ENCODE measurements at regions not wholly inside any gene's neighbourhood (a gene's known extent, or its start where the extent isn't known, plus 50 kb on each side); places are given as distances from the start of the nearest gene placed in this dataset.

GRCh38 chr3:187902041-187902471 is 156.8 kb upstream of the BCL6 start:
- DNase-seq (ENCODE audit: low read depth), result no peak

DNA sequence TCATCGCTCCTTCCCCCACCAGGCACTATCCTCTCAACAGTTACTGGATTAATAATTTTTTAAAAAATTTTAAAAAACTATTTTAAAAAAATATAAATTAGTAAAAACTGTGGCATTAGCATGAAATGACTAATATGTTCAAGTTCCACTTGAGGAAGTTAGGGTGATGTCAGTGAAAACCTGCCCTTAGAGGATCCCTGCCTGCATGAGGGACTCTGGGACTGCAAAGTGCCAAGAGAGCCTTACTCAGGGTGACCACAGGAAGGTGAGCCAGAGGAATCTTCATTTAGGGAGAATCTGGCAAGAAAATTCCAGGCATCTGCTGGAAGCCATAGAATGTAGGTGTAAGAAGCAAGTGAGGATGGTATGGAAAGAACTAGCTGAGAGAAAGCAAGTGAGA is 157.7 kb upstream of the BCL6 start:
- DNase-seq (ENCODE audit: low read depth), result no peak

DNA sequence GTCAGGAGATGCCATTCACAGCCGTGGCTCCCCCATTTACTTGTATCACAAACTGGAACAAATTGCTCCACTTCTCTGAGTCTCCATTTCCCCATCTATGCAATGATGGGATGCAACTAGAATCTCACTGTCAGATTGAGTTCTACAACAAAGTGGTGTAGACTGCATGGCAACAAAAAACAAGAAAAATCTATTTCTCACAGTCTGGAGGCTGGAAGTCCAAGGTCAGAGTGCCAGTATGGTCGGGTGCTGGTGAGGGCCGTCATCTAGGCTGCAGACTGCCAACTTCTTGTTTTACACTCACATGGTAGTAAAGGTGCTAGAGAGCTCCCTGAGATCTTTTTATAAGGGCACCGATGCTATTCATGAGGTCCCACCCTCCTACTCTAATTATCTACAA is 158.4 kb upstream of the BCL6 start:
- no peak for DNase-seq (ENCODE audit: low read depth)

GRCh38 chr3:187906416-187906815 is 161.1 kb upstream of the BCL6 start:
- DNase-seq (ENCODE audit: low read depth), result no peak

DNA sequence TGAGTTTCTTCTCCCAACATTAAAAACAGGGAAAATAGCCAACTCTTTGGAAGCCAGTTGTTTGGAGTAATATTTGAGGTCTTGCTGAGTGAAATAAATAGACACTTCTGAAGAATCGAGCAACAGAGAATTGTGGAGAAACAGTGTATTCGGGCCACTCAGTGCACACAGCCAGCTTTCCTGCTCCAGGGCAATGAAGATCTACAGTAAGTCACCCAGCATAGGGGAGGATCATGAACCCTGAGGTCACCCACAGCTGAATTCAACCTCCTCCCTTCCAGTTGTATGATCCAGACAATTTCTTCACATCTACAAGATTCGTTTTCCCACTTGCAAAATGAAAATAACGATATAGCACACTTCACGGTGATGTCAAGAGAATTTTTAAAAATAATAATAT is 161.7 kb upstream of the BCL6 start:
- DNase-seq (ENCODE audit: low read depth), result no peak

DNA sequence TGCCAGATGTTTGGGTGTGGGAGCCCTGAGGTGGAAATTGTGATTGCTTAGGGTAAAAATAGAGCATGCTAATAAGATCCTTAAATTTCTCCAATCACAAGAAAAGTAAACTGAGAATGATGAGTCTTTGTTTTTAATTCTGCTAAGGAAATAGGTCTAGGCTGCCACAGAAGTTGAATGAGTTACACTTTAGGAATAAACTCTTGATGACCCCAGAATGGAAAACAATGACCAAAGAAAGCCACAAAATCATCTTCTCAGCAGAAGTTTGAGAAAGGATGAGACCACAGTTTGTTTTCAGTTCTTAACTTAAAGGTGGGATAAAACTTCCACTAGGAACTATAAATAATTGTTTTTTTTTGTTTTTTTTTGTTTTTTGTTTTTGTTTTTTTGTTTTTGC is 164.6 kb upstream of the BCL6 start:
- no peak for DNase-seq (ENCODE audit: low read depth)

DNA sequence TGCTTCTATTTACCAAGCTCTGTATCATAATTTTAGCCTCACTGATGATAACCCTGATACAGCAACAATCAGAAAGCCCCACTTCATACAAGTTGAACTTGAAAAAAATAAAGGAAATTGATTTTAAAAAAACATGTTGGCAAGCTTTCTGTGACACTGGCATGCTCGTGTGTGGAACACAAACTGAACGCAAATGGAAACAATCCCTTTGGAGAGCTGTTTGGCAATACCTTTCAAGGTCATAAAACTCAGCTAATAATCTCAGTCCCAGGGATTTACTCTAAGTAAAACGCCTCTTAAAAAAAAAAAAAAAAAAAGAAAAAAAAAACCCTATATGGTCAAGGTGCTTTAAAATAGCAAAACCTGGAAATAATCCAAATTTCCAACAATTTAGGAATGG is 166.7 kb upstream of the BCL6 start:
- DNase-seq (ENCODE audit: low read depth), result no peak

DNA sequence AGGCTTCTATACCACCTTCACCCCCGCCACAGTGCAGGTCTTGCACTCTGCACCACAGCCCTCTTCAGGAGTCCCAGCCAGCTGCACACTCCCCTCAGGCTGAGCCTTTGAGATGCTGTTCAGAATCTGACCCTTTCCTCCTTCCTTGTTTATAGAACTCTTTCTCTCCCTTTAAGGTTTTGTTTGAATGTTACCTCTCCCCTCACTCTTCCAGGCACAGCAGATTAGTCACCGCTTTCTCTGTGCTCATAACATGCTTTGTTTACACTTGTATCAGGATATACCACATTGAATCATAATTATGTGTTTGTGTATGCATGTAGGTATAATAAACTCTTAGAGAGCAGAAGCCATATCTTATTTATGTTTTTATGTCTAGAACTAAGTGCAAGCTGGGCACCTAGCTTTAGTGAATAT is 168.4 kb upstream of the BCL6 start:
- no peak for DNase-seq (ENCODE audit: low read depth)

DNA sequence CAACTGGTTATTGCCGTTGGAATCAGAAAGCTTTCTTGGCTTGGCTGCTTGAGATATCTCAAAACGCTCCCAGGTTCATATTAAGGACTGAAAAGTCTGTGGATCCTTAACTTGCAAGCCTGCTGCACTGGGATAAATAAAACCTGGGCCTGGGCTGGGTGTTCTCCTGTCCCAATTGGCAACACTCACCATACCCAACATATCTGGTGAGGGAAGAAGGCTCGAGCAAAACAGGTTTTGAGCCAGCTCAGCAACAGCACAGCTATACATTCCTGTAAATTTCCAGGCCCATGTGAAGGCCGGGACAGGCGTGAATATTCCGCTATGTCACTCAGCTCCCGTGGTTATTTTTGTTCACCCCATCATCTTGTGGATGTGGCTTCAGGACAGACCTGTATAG is 169.0 kb upstream of the BCL6 start:
- no peak for DNase-seq (ENCODE audit: low read depth)

DNA sequence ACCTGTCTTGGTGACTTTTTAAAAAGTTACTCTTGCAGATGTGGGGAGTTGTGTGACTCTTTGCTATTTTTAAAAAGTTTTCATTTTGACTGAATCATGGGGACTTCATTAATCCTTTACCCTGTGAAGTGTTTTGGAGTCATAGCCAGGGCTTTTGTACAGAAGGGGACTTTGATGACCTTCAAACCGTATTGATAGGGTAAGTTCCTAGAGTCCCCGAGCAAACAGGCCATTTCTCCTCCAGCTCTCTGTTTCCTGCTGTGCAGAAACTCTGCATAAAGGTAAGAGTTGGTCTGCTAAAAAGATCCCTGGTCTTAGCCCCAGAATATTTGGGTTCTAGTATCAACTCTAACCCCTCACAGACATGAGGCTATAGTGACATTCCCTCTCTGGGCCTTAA is 170.8 kb upstream of the BCL6 start:
- DNase-seq (ENCODE audit: low read depth), result no peak

GRCh38 chr3:187918081-187918644 is 172.9 kb upstream of the BCL6 start:
- DNase-seq (ENCODE audit: low read depth), result no peak

DNA sequence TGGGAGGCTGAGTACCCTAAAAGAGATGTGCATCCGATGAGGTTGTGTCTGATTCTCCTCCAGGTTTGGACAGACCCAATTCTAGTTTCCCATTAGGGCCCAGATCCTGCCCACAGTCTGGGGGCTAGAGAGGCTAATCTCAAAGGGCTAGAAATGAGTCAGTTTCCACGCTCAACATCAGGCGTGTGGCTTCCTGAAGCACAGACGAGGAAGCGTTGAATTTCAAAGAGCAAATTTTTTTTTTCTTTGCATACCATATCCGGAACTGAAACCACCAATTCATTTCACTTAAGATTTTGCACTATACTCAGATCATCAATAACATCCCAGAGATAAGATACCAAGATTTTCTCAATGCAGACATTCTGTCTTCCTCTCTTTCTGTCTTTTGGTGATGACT is 173.8 kb upstream of the BCL6 start:
- peak; percentile 19 for DNase-seq (ENCODE audit: low read depth)

- DNase-seq (ENCODE audit: low read depth), result no peak
These were observed 174.3 kb upstream of the BCL6 start for GRCh38 chr3:187919544-187919943.

DNA sequence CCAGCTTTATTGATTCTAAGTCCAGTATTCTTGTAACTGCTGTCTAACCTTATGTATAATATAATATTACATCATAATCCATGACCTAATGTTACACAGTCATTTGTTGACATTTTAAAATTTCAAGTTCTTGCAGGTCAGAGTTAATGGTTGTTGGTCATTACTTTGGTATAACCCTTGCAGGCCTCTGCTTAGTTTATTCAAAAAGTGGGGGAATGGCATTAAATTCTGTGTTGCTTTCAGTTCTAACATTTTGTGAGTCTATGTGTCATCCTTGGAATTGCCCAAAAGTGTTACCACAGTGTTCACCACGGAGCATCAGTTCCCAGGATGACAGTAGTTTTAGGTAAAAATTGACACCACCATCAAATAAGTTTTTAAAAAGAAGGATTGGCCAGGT is 174.8 kb upstream of the BCL6 start:
- DNase-seq (ENCODE audit: low read depth), result no peak

GRCh38 chr3:187920913-187921312 is 175.6 kb upstream of the BCL6 start:
- DNase-seq (ENCODE audit: low read depth), result no peak

DNA sequence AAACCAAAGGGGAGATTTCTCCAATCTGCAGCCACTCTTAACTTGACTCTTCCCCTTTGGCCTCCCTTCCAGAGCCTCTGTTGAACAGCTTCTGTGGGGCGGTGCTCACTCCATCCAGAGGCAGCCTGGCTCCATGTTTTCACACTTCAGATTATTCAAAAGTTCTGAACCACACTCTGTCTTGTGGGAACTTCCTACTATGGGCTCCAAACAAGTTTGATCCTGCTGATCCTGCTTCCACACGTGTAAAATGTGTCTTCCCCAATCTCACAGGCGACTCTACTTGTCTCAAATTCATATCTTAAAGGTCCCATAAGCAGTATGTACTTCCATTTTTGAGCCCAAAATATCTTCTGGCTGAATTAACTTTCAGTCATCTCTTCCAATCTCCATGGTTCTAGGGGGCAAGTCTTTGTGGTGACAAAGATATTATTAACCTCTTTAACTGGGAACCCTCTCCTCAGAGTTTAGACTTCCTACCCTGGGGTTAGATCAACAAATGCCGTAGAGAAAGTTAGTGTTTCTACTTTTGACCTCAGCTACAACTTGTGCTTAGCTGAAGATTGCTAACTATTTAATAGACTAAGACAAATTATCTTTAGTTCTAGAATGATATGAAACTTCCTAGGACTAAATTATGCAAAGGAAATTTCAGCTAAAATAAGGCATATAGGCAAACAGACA is 176.3 kb upstream of the BCL6 start:
- DNase-seq (ENCODE audit: low read depth), result no peak

DNA sequence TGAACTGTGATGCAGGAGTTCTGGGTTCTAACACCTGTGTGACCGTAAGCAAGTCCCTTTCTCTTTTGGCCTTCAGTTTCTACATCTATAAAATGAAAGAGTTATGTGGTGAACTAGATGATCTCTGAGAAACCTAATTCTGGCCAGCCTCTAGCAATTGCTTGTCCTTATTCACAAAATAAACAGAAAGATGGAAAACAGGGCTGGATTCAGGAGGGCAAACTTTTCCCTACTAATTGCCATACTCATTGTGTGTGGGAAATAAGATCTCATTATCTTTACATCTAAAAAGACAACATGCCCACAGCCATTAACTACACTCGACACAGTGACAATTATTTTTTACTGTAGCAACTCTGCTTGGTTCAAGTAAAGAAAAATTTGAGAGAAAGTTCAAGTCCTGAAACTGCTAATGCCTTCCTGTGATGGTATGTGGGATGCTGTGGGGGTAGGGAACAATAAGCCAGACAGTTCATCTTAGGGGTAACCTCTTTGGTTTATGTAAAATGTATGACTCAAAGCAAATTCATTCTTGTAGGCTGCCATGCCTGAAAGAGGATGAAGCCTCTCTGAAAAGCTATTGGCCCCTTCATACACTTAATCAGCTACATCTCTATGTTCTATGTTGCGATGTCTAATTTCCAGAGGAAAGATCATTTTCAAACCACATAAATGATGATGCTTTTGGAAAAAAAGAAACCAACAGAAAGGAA is 177.6 kb upstream of the BCL6 start:
- DNase-seq (ENCODE audit: low read depth), result no peak

GRCh38 chr3:187924651-187925050 is 179.4 kb upstream of the BCL6 start:
- DNase-seq (ENCODE audit: low read depth), result no peak

- DNase-seq (ENCODE audit: low read depth), result no peak
These were observed 180.1 kb upstream of the BCL6 start for GRCh38 chr3:187925326-187925725.

DNA sequence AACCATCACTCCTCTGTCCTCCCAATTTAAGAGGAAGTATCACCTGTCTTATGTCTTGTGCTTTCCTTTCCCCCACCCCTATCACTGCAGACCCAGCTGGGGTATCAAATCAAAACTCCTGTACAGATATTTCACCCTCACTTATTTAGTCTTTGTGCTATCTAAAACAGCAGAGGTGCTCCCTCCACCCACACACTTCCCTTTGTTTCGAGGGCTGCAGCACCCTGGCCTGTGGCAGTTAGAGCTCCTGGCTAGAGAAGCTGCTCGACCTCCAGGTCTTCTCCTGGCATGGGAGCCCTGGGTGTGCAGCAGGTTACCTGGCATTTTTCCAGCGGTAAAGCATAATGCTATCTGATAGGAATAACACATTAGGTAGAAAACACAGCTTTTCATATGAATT is 181.4 kb upstream of the BCL6 start:
- no peak for DNase-seq (ENCODE audit: low read depth)

DNA sequence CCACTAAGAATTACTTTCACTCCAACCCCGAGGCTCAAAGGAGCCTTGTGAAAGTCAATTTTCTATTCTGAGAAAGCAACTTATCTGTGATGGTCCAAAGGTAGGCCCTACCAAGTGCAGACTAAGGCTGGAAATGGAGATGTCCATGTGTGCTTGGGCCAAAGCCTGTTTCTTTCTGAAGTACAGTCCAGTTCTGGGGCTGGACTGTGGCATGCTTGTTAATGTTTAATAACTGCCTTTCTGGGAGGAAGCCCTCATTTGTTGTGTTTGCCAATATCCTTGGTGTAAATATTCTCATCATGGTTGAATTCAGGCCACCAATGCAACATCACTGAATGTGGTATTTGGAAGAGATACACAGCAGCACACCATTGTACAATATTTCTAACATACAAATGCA is 182.3 kb upstream of the BCL6 start:
- DNase-seq (ENCODE audit: low read depth), result no peak

DNA sequence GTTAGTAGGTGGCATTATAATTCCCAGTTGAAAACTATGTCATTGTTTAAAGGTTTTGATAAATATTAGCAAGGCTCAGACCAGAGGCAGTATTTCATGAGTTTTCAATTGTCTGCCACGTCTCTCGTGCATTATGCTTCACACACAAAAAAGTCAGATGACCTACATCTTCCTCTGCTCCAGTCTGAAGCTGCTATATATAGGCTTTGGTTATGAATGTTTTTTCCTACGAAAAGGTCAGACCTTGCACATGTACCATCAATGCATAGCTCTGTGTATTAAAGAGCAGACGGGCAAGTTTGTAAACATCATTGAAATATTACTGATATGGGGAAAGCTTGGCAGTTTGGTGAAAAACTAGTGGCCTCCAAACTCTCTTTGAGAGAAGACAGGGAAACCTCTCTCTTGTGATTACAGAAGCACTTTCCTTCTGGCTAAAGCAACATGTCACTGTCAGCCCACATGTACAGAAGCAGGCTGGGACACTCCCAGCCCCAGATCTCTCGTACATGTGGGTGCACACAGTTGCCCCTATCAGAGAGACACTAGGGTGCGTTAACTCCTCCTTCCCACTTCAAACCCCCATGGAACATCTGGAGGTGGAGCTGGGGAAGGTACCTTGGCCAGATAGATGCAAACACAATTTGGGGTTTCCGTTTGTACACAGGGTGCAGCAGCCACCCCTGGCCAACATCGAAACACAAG is 184.0 kb upstream of the BCL6 start:
- no peak for DNase-seq (ENCODE audit: low read depth)

GRCh38 chr3:187930021-187930420 is 184.8 kb upstream of the BCL6 start:
- DNase-seq (ENCODE audit: low read depth), result no peak
